GM12873 (cell line): ENCODE measurements at regions not wholly inside any gene's neighbourhood (a gene's known extent, or its start where the extent isn't known, plus 50 kb on each side); places are given as distances from the start of the nearest gene placed in this dataset.

Source experiments
- TF ChIP-seq, protein P1 (sequence below): IDR thresholded peaks from 2 replicates; pipeline ENCODE4 v1.5.1; 2012; ENCODE audit warnings: low read depth, mild to moderate bottlenecking, moderate library complexity, low read length, control low read depth; ENCODE audit not compliant: insufficient read depth; ENCODE audit errors: missing control alignments

DNA sequence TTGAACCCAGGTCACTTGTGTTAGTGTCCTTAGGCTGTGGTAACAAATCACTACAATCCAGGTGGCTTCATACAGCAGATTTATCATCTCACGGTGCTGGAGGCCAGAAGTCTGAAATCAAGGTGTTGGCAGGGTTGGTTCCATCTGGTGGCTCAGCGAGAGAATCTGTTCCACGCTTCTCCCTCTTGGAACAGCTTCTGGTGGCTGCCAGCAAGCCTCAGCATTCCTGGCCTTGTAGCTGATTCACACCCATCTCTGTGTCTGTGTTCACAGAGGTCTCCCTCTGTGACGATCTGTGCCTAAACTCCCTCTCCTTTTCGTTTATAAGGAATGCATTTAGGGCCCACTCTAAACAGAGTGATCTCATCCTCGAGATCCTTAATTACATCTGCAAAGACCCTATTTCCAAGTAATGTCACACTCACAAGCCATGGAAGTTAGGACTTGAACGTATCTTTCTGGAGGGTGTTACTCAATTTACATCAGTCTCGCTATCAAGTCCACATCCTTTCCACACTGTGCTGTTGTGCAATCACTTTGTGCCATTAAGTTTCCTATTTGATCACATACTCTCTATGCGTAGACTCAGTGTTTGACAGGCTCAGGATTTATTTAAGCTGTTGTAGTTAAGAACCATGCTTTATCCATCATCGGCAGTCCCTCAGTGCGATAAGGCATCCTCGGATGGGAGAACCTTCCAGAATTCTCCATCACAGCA is 164.4 kb downstream of the SOCS6 start:
- TF ChIP-seq, protein P1, sequence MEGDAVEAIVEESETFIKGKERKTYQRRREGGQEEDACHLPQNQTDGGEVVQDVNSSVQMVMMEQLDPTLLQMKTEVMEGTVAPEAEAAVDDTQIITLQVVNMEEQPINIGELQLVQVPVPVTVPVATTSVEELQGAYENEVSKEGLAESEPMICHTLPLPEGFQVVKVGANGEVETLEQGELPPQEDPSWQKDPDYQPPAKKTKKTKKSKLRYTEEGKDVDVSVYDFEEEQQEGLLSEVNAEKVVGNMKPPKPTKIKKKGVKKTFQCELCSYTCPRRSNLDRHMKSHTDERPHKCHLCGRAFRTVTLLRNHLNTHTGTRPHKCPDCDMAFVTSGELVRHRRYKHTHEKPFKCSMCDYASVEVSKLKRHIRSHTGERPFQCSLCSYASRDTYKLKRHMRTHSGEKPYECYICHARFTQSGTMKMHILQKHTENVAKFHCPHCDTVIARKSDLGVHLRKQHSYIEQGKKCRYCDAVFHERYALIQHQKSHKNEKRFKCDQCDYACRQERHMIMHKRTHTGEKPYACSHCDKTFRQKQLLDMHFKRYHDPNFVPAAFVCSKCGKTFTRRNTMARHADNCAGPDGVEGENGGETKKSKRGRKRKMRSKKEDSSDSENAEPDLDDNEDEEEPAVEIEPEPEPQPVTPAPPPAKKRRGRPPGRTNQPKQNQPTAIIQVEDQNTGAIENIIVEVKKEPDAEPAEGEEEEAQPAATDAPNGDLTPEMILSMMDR = no peak

DNA sequence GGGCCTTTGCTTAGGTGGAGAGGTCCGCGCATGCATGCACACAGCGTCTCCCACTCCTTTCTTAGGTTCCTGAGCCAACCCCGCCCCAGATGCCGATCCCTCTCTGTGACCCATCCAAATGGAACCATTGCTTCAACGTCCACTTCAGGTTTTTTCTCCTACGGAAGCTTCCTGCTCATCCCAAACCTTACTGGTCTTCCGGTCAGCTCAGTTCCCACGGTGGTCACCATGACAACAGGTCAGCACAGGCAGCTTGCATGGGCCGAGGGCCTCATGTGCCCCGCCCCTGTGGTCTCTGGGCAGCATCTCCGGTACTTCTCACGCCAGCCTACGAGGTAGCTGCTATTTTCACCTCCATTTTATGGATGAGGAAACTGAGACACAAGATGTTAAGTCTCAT is 163.7 kb downstream of the SOCS6 start:
- TF ChIP-seq, protein P1 = no peak

DNA sequence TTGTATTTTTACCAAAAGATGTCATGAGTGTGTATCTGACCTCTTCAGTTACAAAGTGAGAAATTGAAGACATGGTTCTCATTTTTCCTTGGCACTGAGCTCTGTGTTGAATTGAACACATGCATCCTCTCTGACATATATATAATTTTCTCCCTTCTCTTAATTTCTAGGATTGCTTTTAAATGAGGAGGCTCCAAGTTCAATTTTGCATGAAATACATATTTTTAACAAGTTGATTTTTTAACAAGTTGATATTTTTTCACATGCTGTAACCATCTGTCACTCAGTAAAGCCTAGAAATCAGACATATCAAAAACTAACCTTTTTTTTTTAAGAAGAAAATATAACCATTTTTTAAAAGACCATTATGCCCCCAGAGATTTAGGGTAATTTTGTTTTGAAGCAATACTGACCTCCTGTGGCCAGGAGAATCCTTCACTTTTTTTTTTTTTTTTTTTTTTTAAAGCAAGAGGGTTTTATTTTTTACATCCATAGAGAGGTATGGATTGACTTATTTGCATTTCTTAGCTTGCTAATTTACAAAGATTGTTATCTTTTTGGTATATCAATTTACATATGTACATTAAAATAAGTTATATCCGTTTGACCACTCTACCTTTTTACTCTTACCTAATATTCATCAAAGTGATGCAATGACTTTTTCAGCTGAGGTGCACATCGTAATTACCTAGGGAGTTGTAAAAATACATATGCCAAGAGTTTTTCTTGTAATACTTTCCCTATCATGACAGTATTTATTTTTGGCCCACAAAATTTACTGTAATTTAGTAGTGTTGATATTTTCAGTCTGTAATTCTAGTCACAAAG is 161.8 kb downstream of the SOCS6 start:
- TF ChIP-seq, protein P1 = peak; percentile 39

DNA sequence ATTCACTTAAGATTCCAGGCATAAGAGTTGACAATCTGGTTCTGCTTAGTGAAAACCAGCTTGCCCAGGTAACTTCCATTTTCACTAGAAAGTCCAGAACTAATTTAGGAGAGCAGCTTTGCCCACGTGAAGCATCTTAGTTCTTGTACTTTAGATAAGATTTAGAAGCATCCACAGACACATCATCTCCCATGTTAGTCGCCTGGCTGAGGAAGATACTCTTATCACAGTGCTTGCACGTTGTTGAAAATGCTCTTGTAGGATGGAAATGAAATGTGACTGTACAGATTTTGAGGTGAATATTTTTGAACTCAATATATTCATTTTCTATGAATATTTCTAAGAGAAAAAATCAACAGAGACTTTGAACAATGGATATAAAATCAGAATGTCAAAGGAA is 159.7 kb downstream of the SOCS6 start:
- TF ChIP-seq, protein P1 = no peak

DNA sequence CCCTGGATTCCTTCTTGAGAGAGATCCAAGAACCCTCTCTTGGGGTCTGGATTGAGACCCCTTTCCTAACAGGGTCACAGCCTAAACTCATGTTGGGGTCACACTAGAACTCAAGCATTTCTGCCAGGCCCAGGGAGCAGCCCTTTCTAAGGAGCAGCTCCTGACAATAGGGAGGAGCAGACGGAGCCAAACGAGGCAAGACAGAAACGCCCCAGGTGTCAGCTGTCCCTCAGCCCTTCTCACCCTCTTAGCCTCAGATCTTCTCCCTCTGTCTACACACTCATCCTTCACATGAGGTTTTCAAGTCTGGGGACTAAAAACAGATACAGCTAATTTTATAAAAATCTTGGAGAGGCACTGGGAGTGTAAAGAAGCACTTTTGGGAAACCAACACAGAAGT is 157.2 kb downstream of the SOCS6 start:
- TF ChIP-seq, protein P1 = no peak

DNA sequence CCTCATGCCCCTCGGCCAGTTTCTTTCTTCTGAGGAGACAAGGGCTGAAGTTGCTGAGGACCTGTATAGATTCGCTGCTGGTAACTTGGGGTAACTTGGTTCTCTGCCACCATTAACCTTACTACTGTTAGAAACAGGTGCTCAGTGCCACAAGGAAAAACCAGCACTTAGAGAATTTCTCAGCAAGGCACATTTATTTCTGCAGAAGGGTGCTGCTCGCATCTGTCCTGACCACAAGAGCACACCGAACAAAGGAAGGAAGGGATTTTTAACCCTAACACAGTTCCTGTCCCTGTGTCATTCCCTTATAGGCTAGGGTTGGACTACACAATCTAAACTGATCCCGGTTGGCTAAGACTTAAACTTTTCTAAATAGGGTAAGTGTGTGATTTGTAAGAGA is 154.1 kb downstream of the SOCS6 start:
- TF ChIP-seq, protein P1 = no peak

DNA sequence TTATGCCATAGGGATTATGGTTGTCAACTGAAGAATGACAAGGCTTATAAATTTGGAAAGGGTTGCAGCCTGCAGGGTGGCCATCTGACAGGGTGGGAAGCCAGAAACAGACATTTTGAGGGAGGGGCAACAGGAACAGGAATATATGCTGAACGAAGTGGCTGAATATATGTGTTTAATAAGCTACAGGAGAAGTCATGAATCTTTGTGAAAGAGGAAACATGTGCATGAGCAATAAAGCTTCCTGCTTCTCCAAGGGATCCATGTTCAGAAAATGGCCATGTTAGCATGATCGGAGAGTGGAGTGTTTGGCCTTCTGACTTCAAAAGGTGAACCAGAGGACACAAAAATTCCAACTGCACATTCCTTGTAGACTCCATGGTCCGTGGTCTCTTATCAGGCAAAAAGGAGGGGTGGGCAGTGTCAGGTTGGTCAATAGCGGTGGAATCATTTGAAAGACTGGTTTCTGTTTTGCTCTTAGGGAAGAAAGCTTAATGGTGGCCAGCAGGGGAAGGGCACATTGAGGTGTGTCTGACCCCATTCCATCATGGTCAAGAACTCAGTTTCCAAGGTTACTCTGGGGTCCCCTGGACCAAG is 144.1 kb downstream of the SOCS6 start:
- TF ChIP-seq, protein P1 = no peak
